ENCODE measurements at regions not wholly inside any gene's neighbourhood (a gene's known extent, or its start where the extent isn't known, plus 50 kb on each side); places are given as distances from the start of the nearest gene placed in this dataset.
"Not testable (repeated sequence)": the region's sequence is repeated elsewhere in the genome, so short reads cannot be mapped to it uniquely, and the experiment has no call there.

DNA sequence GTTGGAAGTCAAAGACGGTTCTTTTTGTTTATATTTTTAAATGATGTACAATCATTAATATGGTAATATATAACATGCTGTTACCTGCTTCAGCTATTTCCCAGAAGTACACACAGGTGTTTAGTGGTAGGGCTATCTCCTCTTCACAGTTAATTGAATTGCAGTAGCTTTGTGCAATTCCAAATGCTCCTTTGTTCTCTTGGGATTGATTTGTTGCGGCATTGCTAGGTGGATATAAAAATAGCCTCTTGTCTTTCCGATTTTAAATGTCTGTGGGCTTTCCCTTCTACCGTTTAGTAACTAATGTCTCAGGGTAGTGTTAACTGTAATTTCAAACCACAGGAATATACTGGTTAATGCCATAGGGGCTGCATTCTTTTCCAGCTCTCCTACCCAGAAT lies 307.6 kb upstream of the SLITRK3 start:
- Histone ChIP-seq H3K27ac (ENCODE audit: low read depth in 1 of 2, low read length in 2 of 2) (no peak overlapping the region), H3K27me3 (ENCODE audit: control insufficient read depth in 1 of 2, insufficient read depth in 2 of 2, low read length in 2 of 2) (no peaks in the 10 kb centered on the region), H3K9me3 (ENCODE audit: control insufficient read depth in 1 of 2, insufficient read depth in 1 of 2, low read length in 2 of 2) (peaks cover 5 to 15% of the 10 kb centered on the region in 2 experiments), H3K4me1 (ENCODE audit: insufficient read depth, low read length) (no peaks in the 10 kb centered on the region), H3K36me3 (ENCODE audit: insufficient read depth, low read length) (no peaks in the 10 kb centered on the region), H3K4me3 (ENCODE audit: low read length) (no peak overlapping the region)
- no peak for ATAC-seq (ENCODE audit: poor library complexity)
- TF ChIP-seq, protein P1, sequence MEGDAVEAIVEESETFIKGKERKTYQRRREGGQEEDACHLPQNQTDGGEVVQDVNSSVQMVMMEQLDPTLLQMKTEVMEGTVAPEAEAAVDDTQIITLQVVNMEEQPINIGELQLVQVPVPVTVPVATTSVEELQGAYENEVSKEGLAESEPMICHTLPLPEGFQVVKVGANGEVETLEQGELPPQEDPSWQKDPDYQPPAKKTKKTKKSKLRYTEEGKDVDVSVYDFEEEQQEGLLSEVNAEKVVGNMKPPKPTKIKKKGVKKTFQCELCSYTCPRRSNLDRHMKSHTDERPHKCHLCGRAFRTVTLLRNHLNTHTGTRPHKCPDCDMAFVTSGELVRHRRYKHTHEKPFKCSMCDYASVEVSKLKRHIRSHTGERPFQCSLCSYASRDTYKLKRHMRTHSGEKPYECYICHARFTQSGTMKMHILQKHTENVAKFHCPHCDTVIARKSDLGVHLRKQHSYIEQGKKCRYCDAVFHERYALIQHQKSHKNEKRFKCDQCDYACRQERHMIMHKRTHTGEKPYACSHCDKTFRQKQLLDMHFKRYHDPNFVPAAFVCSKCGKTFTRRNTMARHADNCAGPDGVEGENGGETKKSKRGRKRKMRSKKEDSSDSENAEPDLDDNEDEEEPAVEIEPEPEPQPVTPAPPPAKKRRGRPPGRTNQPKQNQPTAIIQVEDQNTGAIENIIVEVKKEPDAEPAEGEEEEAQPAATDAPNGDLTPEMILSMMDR (IDR thresholded peaks at IDR 0.05), result no peak
- Mint-ChIP-seq H3K4me3 (no peak overlapping the region), H3K4me1 (ENCODE audit: low read depth) (no peaks in the 10 kb centered on the region), H3K36me3 (ENCODE audit: low read depth) (no peaks in the 10 kb centered on the region), H3K27me3 (no peaks in the 10 kb centered on the region), H3K9me3 (peaks cover 7% of the 10 kb centered on the region), H3K27ac (no peak overlapping the region)
- intact Hi-C loops (cut with DNase I, micrococcal nuclease), result no loop called here
- CTCF ChIA-PET, result no interaction called here
- no peak for DNase-seq
- POLR2A ChIA-PET, result no interaction called here

DNA sequence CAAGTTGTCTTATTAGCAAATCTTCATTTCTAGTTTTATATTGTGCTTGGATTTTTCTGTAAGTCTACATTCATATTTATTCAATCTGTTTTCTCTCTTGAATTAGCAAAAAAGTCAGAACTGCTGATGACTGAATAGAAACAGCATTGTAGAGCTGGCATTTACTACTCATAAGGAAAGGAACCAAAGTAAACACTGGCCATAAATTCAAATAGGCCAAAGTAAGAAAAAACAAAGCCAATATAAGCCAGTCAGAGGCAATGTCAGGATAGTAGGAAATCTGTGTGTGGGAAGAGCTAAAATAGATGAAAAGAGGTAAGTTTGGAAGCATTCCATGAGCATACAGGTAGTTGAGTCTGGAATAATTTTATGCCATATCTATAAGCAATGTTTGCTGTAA lies 307.2 kb upstream of the SLITRK3 start:
- Mint-ChIP-seq H3K4me3 (no peak overlapping the region), H3K4me1 (ENCODE audit: low read depth) (no peaks in the 10 kb centered on the region), H3K27me3 (no peaks in the 10 kb centered on the region), H3K9me3 (peaks cover 7% of the 10 kb centered on the region), H3K36me3 (ENCODE audit: low read depth) (no peaks in the 10 kb centered on the region), H3K27ac (no peak overlapping the region)
- CTCF ChIA-PET, result no interaction called here
- ATAC-seq (ENCODE audit: poor library complexity) (no peak), DNase-seq (no peak)
- no peak overlapping the region for H3K27ac ChIP-seq (ENCODE audit: low read depth in 1 of 2, low read length in 2 of 2)
- H3K4me1 ChIP-seq (ENCODE audit: insufficient read depth, low read length), result no peaks in the 10 kb centered on the region
- intact Hi-C loops (cut with DNase I, micrococcal nuclease), result no loop called here
- POLR2A ChIA-PET, result no interaction called here
- no peak overlapping the region for H3K4me3 ChIP-seq (ENCODE audit: low read length)
- no peaks in the 10 kb centered on the region for H3K27me3 ChIP-seq (ENCODE audit: control insufficient read depth in 1 of 2, insufficient read depth in 2 of 2, low read length in 2 of 2)
- H3K9me3 ChIP-seq (ENCODE audit: control insufficient read depth in 1 of 2, insufficient read depth in 1 of 2, low read length in 2 of 2), result peaks cover 5 to 15% of the 10 kb centered on the region in 2 experiments
- TF ChIP-seq, protein P1 (IDR thresholded peaks at IDR 0.05), result no peak
- no peaks in the 10 kb centered on the region for H3K36me3 ChIP-seq (ENCODE audit: insufficient read depth, low read length)

- ChIA-PET CTCF (no interaction called here), POLR2A (no interaction called here)
- TF ChIP-seq, protein P1 (IDR thresholded peaks at IDR 0.05), result no peak
- Histone ChIP-seq H3K4me3 (ENCODE audit: low read length) (no peak overlapping the region), H3K36me3 (ENCODE audit: insufficient read depth, low read length) (no peaks in the 10 kb centered on the region), H3K9me3 (ENCODE audit: control insufficient read depth in 1 of 2, insufficient read depth in 1 of 2, low read length in 2 of 2) (peaks cover 5 to 12% of the 10 kb centered on the region in 2 experiments), H3K4me1 (ENCODE audit: insufficient read depth, low read length) (no peaks in the 10 kb centered on the region), H3K27ac (ENCODE audit: low read depth in 1 of 2, low read length in 2 of 2) (no peak overlapping the region), H3K27me3 (ENCODE audit: control insufficient read depth in 1 of 2, insufficient read depth in 2 of 2, low read length in 2 of 2) (no peaks in the 10 kb centered on the region)
- Mint-ChIP-seq H3K27ac (no peak overlapping the region), H3K4me3 (no peak overlapping the region), H3K4me1 (ENCODE audit: low read depth) (no peaks in the 10 kb centered on the region), H3K9me3 (peaks cover 9% of the 10 kb centered on the region), H3K27me3 (no peaks in the 10 kb centered on the region), H3K36me3 (ENCODE audit: low read depth) (no peaks in the 10 kb centered on the region)
- DNase-seq (no peak), ATAC-seq (ENCODE audit: poor library complexity) (no peak)
- intact Hi-C loops (cut with DNase I, micrococcal nuclease), result no loop called here
Measured at GRCh38 chr3:165502707-165503106, 306.5 kb upstream of the SLITRK3 start.

DNA sequence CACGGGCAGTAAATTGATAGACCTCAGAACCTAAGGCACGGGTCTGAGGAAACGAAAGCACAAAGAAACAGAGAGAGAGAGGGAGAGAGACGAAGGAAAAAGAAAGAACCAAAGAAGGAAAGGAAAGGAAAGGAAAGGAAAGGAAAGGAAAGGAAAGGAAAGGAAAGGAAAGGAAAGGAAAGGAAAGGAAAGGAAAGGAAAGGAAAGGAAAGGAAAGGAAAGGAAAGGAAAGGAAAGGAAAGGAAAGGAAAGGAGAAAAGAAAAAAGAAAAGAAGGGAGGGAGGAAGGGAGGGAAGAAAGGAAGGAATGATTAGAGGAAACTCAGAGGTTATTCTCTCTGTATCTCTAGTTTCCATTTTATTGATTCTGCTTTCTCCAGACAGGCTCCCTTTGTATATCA lies 302.6 kb upstream of the SLITRK3 start:
- H3K9me3 Mint-ChIP-seq; H3K36me3 Mint-ChIP-seq (ENCODE audit: low read depth); H3K4me3 Mint-ChIP-seq; H3K27ac ChIP-seq (ENCODE audit: low read depth in 1 of 2, low read length in 2 of 2); POLR2A ChIA-PET; H3K4me1 ChIP-seq (ENCODE audit: insufficient read depth, low read length); H3K27ac Mint-ChIP-seq; intact Hi-C loops (cut with DNase I, micrococcal nuclease); H3K27me3 Mint-ChIP-seq; H3K27me3 ChIP-seq (ENCODE audit: control insufficient read depth in 1 of 2, insufficient read depth in 2 of 2, low read length in 2 of 2); DNase-seq; H3K4me3 ChIP-seq (ENCODE audit: low read length); ATAC-seq (ENCODE audit: poor library complexity); H3K9me3 ChIP-seq (ENCODE audit: control insufficient read depth in 1 of 2, insufficient read depth in 1 of 2, low read length in 2 of 2); H3K36me3 ChIP-seq (ENCODE audit: insufficient read depth, low read length); CTCF ChIA-PET; H3K4me1 Mint-ChIP-seq (ENCODE audit: low read depth): not testable (repeated sequence)

All from CD4-positive, alpha-beta T cell (primary cell).